Lower leg skin (tissue), 4 donors: ENCODE measurements at regions not wholly inside any gene's neighbourhood (a gene's known extent, or its start where the extent isn't known, plus 50 kb on each side); places are given as distances from the start of the nearest gene placed in this dataset.

Experiments
- DNase-seq, 2 donors: peaks; one replicate each; pipeline ENCODE4 v3.0.0-alpha.2; 2019; ENCODE audit warnings: low spot score in 2 of 2
- H3K4me3 ChIP-seq: fragments of 200-600 bp; sonication (generic); 2 replicates; pipeline ENCODE4 v1.5.1; 2017; ENCODE audit warnings: mild to moderate bottlenecking, low read depth; ENCODE audit not compliant: poor library complexity, severe bottlenecking
- POLR2A ChIP-seq, 2 donors: fragments of 450-650 bp; IDR thresholded peaks; one replicate each; pipeline ENCODE4 v1.6.1; 2016 to 2017; ENCODE audit warnings: antibody characterized with exemption in 2 of 2, mild to moderate bottlenecking in 1 of 2, moderate library complexity in 1 of 2
- WGBS, 2 donors: methylation state at CpG; one replicate each; pipeline ENCODE4 v1.1.5; 2018; 5-methylcytosine and 5-hydroxymethylcytosine counted together
- intact Hi-C: fragments of 100-400 bp; cut with DNase I; formaldehyde crosslinking; loops from one replicate; pipeline ENCODE4 v1.15.0; 2023; ENCODE audit warnings: low total_unique reads
- TF ChIP-seq, protein P1 (sequence below), 3 donors: fragments of 450-650 bp; IDR thresholded peaks; one replicate each; pipeline ENCODE4 v1.5.1; 2016; ENCODE audit warnings: antibody characterized with exemption in 3 of 3, mild to moderate bottlenecking in 3 of 3, moderate library complexity in 2 of 3

DNA sequence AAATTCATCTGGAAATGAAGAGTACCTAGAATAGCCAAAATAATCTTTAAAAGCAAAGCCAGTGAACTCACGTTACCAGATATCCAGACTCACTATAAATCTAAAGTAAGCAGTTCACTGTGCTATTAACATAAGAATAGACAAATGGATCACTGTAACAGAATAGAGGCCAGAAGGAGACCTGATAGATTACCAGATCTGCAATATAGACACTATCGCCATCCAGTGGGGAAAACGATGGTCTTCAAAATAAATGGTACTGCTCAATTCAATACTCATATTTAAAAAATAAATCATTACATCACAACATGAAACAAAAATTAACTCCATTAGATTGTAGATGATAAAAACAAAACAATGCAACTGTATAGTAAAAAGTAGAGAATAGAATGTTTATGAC is 158.6 kb upstream of the CDH8 start:
- no peak for TF ChIP-seq POLR2A (IDR thresholded peaks at IDR 0.05)
- TF ChIP-seq, protein P1, sequence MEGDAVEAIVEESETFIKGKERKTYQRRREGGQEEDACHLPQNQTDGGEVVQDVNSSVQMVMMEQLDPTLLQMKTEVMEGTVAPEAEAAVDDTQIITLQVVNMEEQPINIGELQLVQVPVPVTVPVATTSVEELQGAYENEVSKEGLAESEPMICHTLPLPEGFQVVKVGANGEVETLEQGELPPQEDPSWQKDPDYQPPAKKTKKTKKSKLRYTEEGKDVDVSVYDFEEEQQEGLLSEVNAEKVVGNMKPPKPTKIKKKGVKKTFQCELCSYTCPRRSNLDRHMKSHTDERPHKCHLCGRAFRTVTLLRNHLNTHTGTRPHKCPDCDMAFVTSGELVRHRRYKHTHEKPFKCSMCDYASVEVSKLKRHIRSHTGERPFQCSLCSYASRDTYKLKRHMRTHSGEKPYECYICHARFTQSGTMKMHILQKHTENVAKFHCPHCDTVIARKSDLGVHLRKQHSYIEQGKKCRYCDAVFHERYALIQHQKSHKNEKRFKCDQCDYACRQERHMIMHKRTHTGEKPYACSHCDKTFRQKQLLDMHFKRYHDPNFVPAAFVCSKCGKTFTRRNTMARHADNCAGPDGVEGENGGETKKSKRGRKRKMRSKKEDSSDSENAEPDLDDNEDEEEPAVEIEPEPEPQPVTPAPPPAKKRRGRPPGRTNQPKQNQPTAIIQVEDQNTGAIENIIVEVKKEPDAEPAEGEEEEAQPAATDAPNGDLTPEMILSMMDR (IDR thresholded peaks at IDR 0.05) = no peak
- H3K4me3 ChIP-seq = no peak overlapping the region
- 69 to 73% methylated on average over 3 of the region's 3 CpGs for WGBS, 2 donors
- intact Hi-C loops = no loop called here
- no peak for DNase-seq

DNA sequence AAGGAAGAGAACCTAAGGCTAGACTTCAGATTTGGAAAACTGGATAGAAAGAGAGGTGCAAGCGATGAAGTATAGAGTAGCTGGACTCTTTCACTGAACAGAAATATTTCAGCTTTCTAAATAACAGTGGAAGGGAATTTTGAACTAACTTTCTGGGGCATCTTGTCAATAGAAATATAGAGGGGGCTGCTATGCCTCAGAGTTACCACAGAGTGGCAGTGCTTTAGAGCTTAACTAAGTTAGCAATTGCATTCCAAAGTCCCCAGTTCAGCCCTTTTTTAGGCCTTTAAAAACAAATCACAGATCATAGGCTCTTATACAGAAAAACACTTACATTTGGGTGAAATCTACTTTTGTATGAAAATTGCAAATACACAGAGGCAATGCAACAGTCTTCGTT is 154.2 kb upstream of the CDH8 start:
- no peak for DNase-seq
- no peak for TF ChIP-seq POLR2A (IDR thresholded peaks at IDR 0.05)
- TF ChIP-seq, protein P1 (IDR thresholded peaks at IDR 0.05) = no peak
- intact Hi-C loops = no loop called here
- H3K4me3 ChIP-seq = no peak overlapping the region
- 52 to 71% methylated on average over 2 of the region's 2 CpGs for WGBS, 2 donors

DNA sequence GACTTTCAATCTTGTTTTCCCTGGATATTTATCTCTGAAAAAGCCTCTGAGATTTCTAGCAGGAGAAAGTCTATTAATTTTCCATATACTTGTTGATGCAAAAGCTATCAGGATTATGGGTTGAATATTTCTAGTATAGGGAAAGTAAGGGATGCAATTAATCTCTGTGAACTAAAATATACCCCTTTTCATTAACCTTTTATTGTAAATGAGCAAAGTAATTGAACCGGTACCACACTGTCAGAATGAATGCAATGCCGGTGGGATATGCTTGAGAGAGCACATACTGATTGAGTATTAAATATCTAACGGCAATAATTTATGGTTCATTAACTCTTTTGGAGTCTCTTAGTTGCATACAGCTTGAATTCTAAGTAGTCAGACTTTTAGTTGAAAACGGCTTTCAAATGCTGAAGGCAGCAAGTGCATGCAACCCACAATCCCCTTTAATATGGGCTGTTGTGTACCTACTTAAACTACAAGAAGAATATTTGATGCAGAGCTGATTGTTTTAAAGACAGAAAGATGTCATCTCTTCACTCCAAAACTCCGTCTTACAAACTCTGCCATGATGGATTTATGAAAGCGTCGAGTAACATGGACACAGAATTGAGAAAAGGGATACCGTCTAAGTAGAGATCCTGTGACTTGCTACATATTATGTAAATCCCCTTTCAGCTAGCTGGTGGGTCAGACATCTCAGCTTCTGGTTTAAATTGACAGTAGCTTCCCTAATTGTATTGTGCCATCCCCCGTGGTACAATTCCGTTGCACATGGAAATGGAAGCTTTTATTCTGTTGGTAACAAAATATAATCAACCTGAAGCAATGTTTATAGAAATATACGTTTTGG is 141.3 kb upstream of the CDH8 start:
- 76 to 80% methylated on average over 11 of the region's 11 CpGs for WGBS, 2 donors
- TF ChIP-seq, protein P1 (IDR thresholded peaks at IDR 0.05) = no peak
- TF ChIP-seq POLR2A (IDR thresholded peaks at IDR 0.05) = no peak
- intact Hi-C loops = no loop called here
- no peak overlapping the region for H3K4me3 ChIP-seq
- no peak for DNase-seq

DNA sequence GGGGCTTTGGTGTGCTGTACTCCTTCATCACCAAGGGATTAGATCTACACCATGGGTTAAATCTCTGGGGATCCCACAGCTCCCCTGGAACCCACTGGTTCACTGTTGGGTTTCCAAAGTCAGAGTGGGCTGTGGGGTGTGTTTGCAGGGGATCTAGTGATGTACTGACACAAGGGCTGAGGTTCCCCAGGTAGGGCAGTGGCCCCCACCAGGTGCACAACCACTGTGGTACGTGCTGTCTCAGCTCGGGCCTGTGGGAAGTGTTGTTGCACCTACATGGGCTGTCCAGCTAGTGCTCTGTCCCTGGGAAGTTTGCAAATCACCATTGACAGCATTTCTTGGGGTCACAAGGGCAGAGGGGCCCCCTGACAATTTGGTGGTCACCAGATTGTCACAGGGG is 134.4 kb upstream of the CDH8 start:
- intact Hi-C loops = no loop called here
- no peak overlapping the region for H3K4me3 ChIP-seq
- no peak for DNase-seq
- 53 to 72% methylated on average over 2 of the region's 2 CpGs for WGBS, 2 donors
- TF ChIP-seq, protein P1 (IDR thresholded peaks at IDR 0.05) = no peak
- TF ChIP-seq POLR2A (IDR thresholded peaks at IDR 0.05) = no peak

DNA sequence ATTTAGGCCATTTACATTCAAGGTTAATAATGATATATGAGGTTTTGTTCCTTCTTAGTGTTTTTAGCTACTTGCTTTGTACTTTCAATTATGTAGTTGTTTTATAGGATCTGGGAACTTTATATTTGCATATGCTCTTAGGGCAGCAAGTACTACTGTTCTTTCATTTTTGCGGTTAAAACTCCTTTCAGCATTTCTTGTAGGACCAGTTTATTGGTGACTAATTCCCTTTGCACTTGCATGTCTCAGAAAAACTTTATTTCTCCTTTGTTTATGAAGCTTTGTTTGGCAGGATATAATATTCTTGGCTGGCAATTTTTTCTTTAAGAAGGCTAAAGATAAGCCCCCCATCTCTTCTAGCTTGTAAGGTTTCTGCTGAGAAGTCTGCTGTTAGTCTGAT is 131.3 kb upstream of the CDH8 start:
- 71 to 72% methylated on average over 1 of the region's 1 CpG for WGBS, 2 donors
- no peak overlapping the region for H3K4me3 ChIP-seq
- intact Hi-C loops = no loop called here
- TF ChIP-seq, protein P1 (IDR thresholded peaks at IDR 0.05) = no peak
- TF ChIP-seq POLR2A (IDR thresholded peaks at IDR 0.05) = no peak
- no peak for DNase-seq

DNA sequence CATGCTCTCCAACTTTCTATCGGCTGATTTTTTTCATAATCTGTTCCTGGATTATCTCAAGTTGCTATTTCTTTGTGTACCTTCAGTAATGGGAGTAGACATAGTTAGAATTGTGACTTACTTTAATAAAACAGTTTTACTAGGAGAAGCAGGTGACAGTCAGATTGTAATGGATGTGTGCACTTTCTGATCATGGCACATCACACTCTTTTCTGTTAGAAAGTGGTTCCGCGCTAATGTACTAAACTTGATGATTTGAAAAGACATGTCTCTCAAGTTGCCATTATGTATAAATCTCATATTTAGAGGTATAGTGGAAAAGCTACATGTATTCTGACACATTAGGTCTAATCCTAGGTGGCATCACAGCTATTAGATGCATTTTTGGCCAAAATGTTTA is 121.3 kb upstream of the CDH8 start:
- WGBS, 2 donors = 92 to 95% methylated on average over 3 of the region's 3 CpGs
- no peak for TF ChIP-seq POLR2A (IDR thresholded peaks at IDR 0.05)
- TF ChIP-seq, protein P1 (IDR thresholded peaks at IDR 0.05) = no peak
- intact Hi-C loops = no loop called here
- no peak for DNase-seq
- no peak overlapping the region for H3K4me3 ChIP-seq
